HEK293 (cell line): ENCODE measurements at regions not wholly inside any gene's neighbourhood (a gene's known extent, or its start where the extent isn't known, plus 50 kb on each side); places are given as distances from the start of the nearest gene placed in this dataset.
"Not testable (repeated sequence)": the region's sequence is repeated elsewhere in the genome, so short reads cannot be mapped to it uniquely, and the experiment has no call there.

Experiments used
- CTCF ChIA-PET: fragments of 350-600 bp; formaldehyde crosslinking; extraction: SDS; loops from one replicate; lab custom pipeline; 2021; ENCODE audit warnings: antibody characterized with exemption; lab: Yijun Ruan, JAX
- POLR2A ChIA-PET: fragments of 300-600 bp; formaldehyde crosslinking; extraction: SDS; loops from one replicate; lab custom pipeline; 2020; ENCODE audit warnings: antibody characterized with exemption, inconsistent platforms; lab: Yijun Ruan, JAX
- H3K27ac ChIP-seq: fragments of 200-500 bp; sonication (Bioruptor generic); 2 replicates; pipeline ENCODE4 v1.5.1; 2014; ENCODE audit warnings: low read depth, low read length, control low read depth, inconsistent platforms; ENCODE audit errors: extremely low read depth
- H3K36me3 ChIP-seq, 2 experiments: fragments of 200-500 bp in 1 of 2; sonication (Bioruptor generic) in 1 of 2; 1 replicate in 1 of 2; 2 replicates in 1 of 2; pipeline ENCODE4 v1.5.1; 2014 to 2017; ENCODE audit warnings: inconsistent platforms in 2 of 2, low read length in 2 of 2; ENCODE audit not compliant: control insufficient read depth in 2 of 2, insufficient read depth in 1 of 2
- H3K4me1 ChIP-seq: fragments of 200-500 bp; sonication (Bioruptor generic); 2 replicates; pipeline ENCODE4 v1.5.1; 2014; ENCODE audit warnings: mild to moderate bottlenecking, low read length, inconsistent platforms; ENCODE audit not compliant: control insufficient read depth, insufficient read depth
- H3K4me3 ChIP-seq: 2 replicates; pipeline ENCODE4 v1.5.1; 2011; ENCODE audit warnings: low read depth, mild to moderate bottlenecking, control low read depth, low read length, moderate library complexity
- H3K9me3 ChIP-seq: fragments of 200-500 bp; sonication (Bioruptor generic); 2 replicates; pipeline ENCODE4 v1.5.1; 2014; ENCODE audit warnings: low read depth, low read length, inconsistent platforms; ENCODE audit not compliant: control insufficient read depth, insufficient read depth
- BCL11B ChIP-seq: fragments of 450-650 bp; formaldehyde crosslinking; IDR thresholded peaks from 2 replicates; pipeline ENCODE4 v1.5.1; 2016; ENCODE audit warnings: low read depth, missing biosample characterization, missing genetic modification characterization
- PRDM2 ChIP-seq: fragments of 450-650 bp; formaldehyde crosslinking; IDR thresholded peaks from 2 replicates; pipeline ENCODE4 v1.5.1; 2016; ENCODE audit warnings: missing biosample characterization, missing genetic modification characterization, borderline replicate concordance
- SALL2 ChIP-seq: fragments of 450-650 bp; formaldehyde crosslinking; IDR thresholded peaks from 2 replicates; pipeline ENCODE4 v1.5.0; 2017; ENCODE audit warnings: missing biosample characterization, mild to moderate bottlenecking, missing genetic modification characterization, borderline replicate concordance
- YY1 ChIP-seq: fragments of 450-650 bp; formaldehyde crosslinking; IDR thresholded peaks from 2 replicates; pipeline ENCODE4 v1.5.1; 2018; ENCODE audit warnings: missing biosample characterization, missing genetic modification characterization
- ZBTB11 ChIP-seq: fragments of 450-650 bp; formaldehyde crosslinking; conservative IDR thresholded peaks from 2 replicates; pipeline ENCODE4 v1.5.1; 2016; ENCODE audit warnings: low read depth, missing biosample characterization, missing genetic modification characterization
- ZBTB26 ChIP-seq: fragments of 450-650 bp; formaldehyde crosslinking; optimal IDR thresholded peaks from 2 replicates; pipeline ENCODE3; 2016; ENCODE audit warnings: missing biosample characterization, mild to moderate bottlenecking, missing genetic modification characterization
- ZBTB6 ChIP-seq: fragments of 450-650 bp; formaldehyde crosslinking; IDR thresholded peaks from 2 replicates; pipeline ENCODE4 v1.5.1; 2017; ENCODE audit warnings: missing biosample characterization, missing genetic modification characterization
- ZBTB8A ChIP-seq: fragments of 450-650 bp; formaldehyde crosslinking; IDR thresholded peaks from 2 replicates; pipeline ENCODE4 v1.5.1; 2016; ENCODE audit warnings: missing biosample characterization, missing genetic modification characterization
- ZFP69B ChIP-seq: fragments of 450-650 bp; formaldehyde crosslinking; IDR thresholded peaks from 2 replicates; pipeline ENCODE4 v1.5.1; 2016; ENCODE audit warnings: missing biosample characterization, missing genetic modification characterization
- ZNF214 ChIP-seq: fragments of 450-650 bp; formaldehyde crosslinking; IDR thresholded peaks from 2 replicates; pipeline ENCODE4 v1.5.1; 2017; ENCODE audit warnings: missing biosample characterization, mild to moderate bottlenecking, missing genetic modification characterization, borderline replicate concordance
- ZNF221 ChIP-seq: fragments of 450-650 bp; formaldehyde crosslinking; IDR thresholded peaks from 2 replicates; pipeline ENCODE4 v1.5.1; 2017; ENCODE audit warnings: missing biosample characterization, missing genetic modification characterization, borderline replicate concordance
- ZNF324 ChIP-seq: fragments of 450-650 bp; formaldehyde crosslinking; IDR thresholded peaks from 2 replicates; pipeline ENCODE4 v1.5.1; 2016; ENCODE audit warnings: missing biosample characterization, missing genetic modification characterization
- ZNF341 ChIP-seq: fragments of 450-650 bp; formaldehyde crosslinking; IDR thresholded peaks from 2 replicates; pipeline ENCODE4; 2016; ENCODE audit warnings: low read depth, missing biosample characterization, missing genetic modification characterization
- ZNF366 ChIP-seq: fragments of 450-650 bp; formaldehyde crosslinking; conservative IDR thresholded peaks from 2 replicates; pipeline ENCODE4 v1.5.1; 2016; ENCODE audit warnings: missing biosample characterization, missing genetic modification characterization
- ZNF426 ChIP-seq: fragments of 450-650 bp; formaldehyde crosslinking; IDR thresholded peaks from 2 replicates; pipeline ENCODE4 v1.5.1; 2017; ENCODE audit warnings: missing biosample characterization, missing genetic modification characterization, mild to moderate bottlenecking, inconsistent platforms, moderate library complexity
- ZNF560 ChIP-seq: fragments of 450-650 bp; formaldehyde crosslinking; IDR thresholded peaks from 2 replicates; pipeline ENCODE4 v1.5.1; 2017; ENCODE audit warnings: missing biosample characterization, missing genetic modification characterization, borderline replicate concordance
- ZNF623 ChIP-seq: fragments of 450-650 bp; formaldehyde crosslinking; IDR thresholded peaks from 2 replicates; pipeline ENCODE4 v1.5.1; 2016; ENCODE audit warnings: missing biosample characterization, missing genetic modification characterization

GRCh38 chr5:85657328-85657727 is 960.4 kb upstream of the COX7C start (continued):
- TF ChIP-seq ZNF426 (peak; percentile 75), ZBTB11 (peak; percentile 69), ZNF560 (tag by site-specific recombination) (0 out of 2 replicates have a peak, but pooled peaks have one; percentile 25), ZNF623 (tag by site-specific recombination) (peak; percentile 35), ZBTB8A (tag by site-specific recombination) (peak; percentile 43; the same call in 1 of the 2 replicates)
- TF ChIP-seq, all 188 proteins: peak for 10; not testable (repeated sequence) for 178

- CTCF ChIA-PET, H3K9me3 ChIP-seq, POLR2A ChIA-PET, H3K4me1 ChIP-seq, H3K4me3 ChIP-seq, H3K27ac ChIP-seq: not testable (repeated sequence)
- peaks cover 0 to 18% of the 10 kb centered on the region in 2 experiments; a peak in 1 of 3 replicates for H3K36me3 ChIP-seq
- TF ChIP-seq ZNF341 (peak; percentile 69), YY1 (tag by site-specific recombination) (0 out of 2 replicates have a peak, but pooled peaks have one; percentile 20), ZBTB26 (tag by site-specific recombination) (peak; percentile 36), ZBTB8A (tag by site-specific recombination) (peak; percentile 53)
Measured at GRCh38 chr5:85662969-85663707, 954.6 kb upstream of the COX7C start.

GRCh38 chr5:85663708-85664031 is 954.1 kb upstream of the COX7C start:
- POLR2A ChIA-PET = no interaction called here
- CTCF ChIA-PET = no interaction called here
- H3K36me3 ChIP-seq = peaks cover 0 to 18% of the 10 kb centered on the region in 2 experiments; a peak in 1 of 3 replicates
- H3K27ac ChIP-seq = no peak overlapping the region
- TF ChIP-seq BCL11B (tag by site-specific recombination) = no peak
- no peak for TF ChIP-seq PRDM2 (tag by site-specific recombination)
- TF ChIP-seq SALL2 (tag by site-specific recombination) = no peak
- TF ChIP-seq ZNF214 = no peak
- TF ChIP-seq ZFP69B (tag by site-specific recombination) = no peak
- TF ChIP-seq ZNF324 (tag by site-specific recombination) = no peak
- TF ChIP-seq ZNF366 = no peak
- TF ChIP-seq YY1 (tag by site-specific recombination) = no peak
- no peak for TF ChIP-seq ZNF221 (tag by site-specific recombination)
- TF ChIP-seq ZBTB6 = no peak
- H3K9me3 ChIP-seq = no peaks in the 10 kb centered on the region
- no peak overlapping the region for H3K4me3 ChIP-seq
- no peaks in the 10 kb centered on the region for H3K4me1 ChIP-seq
